ENCODE measurements at regions not wholly inside any gene's neighbourhood (a gene's known extent, or its start where the extent isn't known, plus 50 kb on each side); places are given as distances from the start of the nearest gene placed in this dataset.

- H3K9me3 Mint-ChIP-seq = no peaks in the 10 kb centered on the region
- peaks cover 28% of the 10 kb centered on the region for H3K27me3 Mint-ChIP-seq (ENCODE audit: low read depth)
- peaks cover 36% of the 10 kb centered on the region for H3K4me1 Mint-ChIP-seq
- H3K4me3 Mint-ChIP-seq = no peak overlapping the region
- TF ChIP-seq, protein P1, sequence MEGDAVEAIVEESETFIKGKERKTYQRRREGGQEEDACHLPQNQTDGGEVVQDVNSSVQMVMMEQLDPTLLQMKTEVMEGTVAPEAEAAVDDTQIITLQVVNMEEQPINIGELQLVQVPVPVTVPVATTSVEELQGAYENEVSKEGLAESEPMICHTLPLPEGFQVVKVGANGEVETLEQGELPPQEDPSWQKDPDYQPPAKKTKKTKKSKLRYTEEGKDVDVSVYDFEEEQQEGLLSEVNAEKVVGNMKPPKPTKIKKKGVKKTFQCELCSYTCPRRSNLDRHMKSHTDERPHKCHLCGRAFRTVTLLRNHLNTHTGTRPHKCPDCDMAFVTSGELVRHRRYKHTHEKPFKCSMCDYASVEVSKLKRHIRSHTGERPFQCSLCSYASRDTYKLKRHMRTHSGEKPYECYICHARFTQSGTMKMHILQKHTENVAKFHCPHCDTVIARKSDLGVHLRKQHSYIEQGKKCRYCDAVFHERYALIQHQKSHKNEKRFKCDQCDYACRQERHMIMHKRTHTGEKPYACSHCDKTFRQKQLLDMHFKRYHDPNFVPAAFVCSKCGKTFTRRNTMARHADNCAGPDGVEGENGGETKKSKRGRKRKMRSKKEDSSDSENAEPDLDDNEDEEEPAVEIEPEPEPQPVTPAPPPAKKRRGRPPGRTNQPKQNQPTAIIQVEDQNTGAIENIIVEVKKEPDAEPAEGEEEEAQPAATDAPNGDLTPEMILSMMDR (IDR thresholded peaks at IDR 0.05; ENCODE audit: unreplicated experiment in 3 of 3) = no peak
- H3K36me3 Mint-ChIP-seq (ENCODE audit: low read depth) = no peaks in the 10 kb centered on the region
- H3K27ac Mint-ChIP-seq = peak overlapping the region in 2 of 3 experiments; percentile 37 to 67
These were observed 99.1 kb upstream of the HDAC4 start for GRCh38 chr2:239499726-239500573.

- Mint-ChIP-seq H3K27ac (peak overlapping the region in 2 of 3 experiments; percentile 37 to 67), H3K4me3 (no peak overlapping the region), H3K9me3 (no peaks in the 10 kb centered on the region), H3K4me1 (peaks cover 40% of the 10 kb centered on the region), H3K36me3 (ENCODE audit: low read depth) (no peaks in the 10 kb centered on the region), H3K27me3 (ENCODE audit: low read depth) (peaks cover 24% of the 10 kb centered on the region)
- TF ChIP-seq, protein P1 (IDR thresholded peaks at IDR 0.05; ENCODE audit: unreplicated experiment in 3 of 3) = no peak
These were observed 98.3 kb upstream of the HDAC4 start for GRCh38 chr2:239498981-239499634.

DNA sequence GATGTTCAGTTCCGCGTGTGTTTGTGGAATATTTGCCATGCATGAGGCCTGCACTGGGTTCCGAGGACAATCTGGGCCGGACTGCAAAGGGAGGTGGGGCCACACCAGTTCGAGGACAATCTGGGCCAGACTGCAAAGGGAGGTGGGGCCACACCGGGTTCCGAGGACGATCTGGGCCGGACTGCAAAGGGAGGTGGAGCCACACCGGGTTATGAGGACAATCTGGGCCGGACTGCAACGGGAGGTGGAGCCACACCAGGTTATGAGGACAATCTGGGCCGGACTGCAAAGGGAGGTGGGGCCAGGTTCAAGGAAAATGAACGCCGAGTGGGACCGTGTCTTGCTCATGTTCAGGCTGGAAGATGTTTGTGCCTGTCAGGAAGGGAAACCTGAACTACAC lies 97.8 kb upstream of the HDAC4 start:
- Mint-ChIP-seq H3K36me3 (ENCODE audit: low read depth) (no peaks in the 10 kb centered on the region), H3K4me1 (peaks cover 40% of the 10 kb centered on the region), H3K27ac (peak overlapping the region in 1 of 3 experiments; percentile 67), H3K9me3 (no peaks in the 10 kb centered on the region), H3K27me3 (ENCODE audit: low read depth) (peaks cover 23% of the 10 kb centered on the region), H3K4me3 (no peak overlapping the region)
- TF ChIP-seq, protein P1 (IDR thresholded peaks at IDR 0.05; ENCODE audit: unreplicated experiment in 3 of 3) = no peak

DNA sequence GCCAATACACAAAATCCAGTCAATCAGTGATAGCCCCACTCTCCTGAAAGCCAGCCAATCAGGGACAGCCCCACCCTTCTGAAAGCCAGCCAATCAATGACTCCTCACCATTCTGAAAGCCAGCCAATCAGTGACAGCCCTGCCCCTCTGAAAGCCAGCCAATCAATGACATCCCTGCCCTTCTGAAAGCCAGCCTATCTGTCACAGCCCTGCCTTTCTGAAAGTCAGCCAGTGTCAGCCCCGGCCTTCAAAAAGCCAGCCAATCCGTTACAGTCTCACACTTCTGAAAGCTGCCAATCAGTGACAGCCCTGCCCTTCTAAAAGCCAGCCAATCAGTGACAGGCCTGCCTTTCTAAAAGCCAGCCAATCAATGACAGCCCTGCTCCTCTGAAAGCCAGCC lies 95.9 kb upstream of the HDAC4 start:
- Mint-ChIP-seq H3K9me3 (no peaks in the 10 kb centered on the region), H3K4me1 (peaks cover 40% of the 10 kb centered on the region), H3K36me3 (ENCODE audit: low read depth) (no peaks in the 10 kb centered on the region), H3K4me3 (no peak overlapping the region), H3K27ac (peak overlapping the region in 2 of 3 experiments; percentile 41 to 76), H3K27me3 (ENCODE audit: low read depth) (peaks cover 18% of the 10 kb centered on the region)
- TF ChIP-seq, protein P1 (IDR thresholded peaks at IDR 0.05; ENCODE audit: unreplicated experiment in 3 of 3) = no peak

- H3K27ac Mint-ChIP-seq = peak overlapping the region; percentile 41 to 76 (median 62)
- H3K4me1 Mint-ChIP-seq = peaks cover 40% of the 10 kb centered on the region
- H3K27me3 Mint-ChIP-seq (ENCODE audit: low read depth) = peaks cover 20% of the 10 kb centered on the region
- no peaks in the 10 kb centered on the region for H3K36me3 Mint-ChIP-seq (ENCODE audit: low read depth)
- H3K4me3 Mint-ChIP-seq = no peak overlapping the region
- TF ChIP-seq, protein P1 (IDR thresholded peaks at IDR 0.05; ENCODE audit: unreplicated experiment in 3 of 3) = no peak
- H3K9me3 Mint-ChIP-seq = no peaks in the 10 kb centered on the region
These were observed 95.0 kb upstream of the HDAC4 start for GRCh38 chr2:239495791-239496233.

All from nephron (organoid).